Mesenchymal stem cell (in vitro differentiated cells and primary cell): ENCODE measurements at regions not wholly inside any gene's neighbourhood (a gene's known extent, or its start where the extent isn't known, plus 50 kb on each side); places are given as distances from the start of the nearest gene placed in this dataset.

Experiments
- DNase-seq: peaks from one replicate; pipeline ENCODE4 v3.0.0-alpha.2; 2013
- H2AFZ ChIP-seq: one replicate; pipeline ENCODE4 v1.6.1; 2013; ENCODE audit warnings: low read depth, mild to moderate bottlenecking, control low read depth, inconsistent platforms, low read length, moderate library complexity
- H2AK5ac ChIP-seq: 2 replicates; pipeline ENCODE4 v1.6.1; 2013; ENCODE audit warnings: low read length, moderate library complexity, mild to moderate bottlenecking, inconsistent platforms; ENCODE audit not compliant: severe bottlenecking
- H2BK120ac ChIP-seq: one replicate; pipeline ENCODE4 v1.6.1; 2013; ENCODE audit warnings: low read depth, mild to moderate bottlenecking, inconsistent platforms, low read length, moderate library complexity
- H2BK12ac ChIP-seq, 2 experiments: one replicate each; pipeline ENCODE4 v1.6.1; 2013; ENCODE audit warnings: inconsistent platforms in 2 of 2, low read length in 2 of 2, mild to moderate bottlenecking in 2 of 2, moderate library complexity in 2 of 2, control low read depth in 1 of 2
- H2BK15ac ChIP-seq: one replicate; pipeline ENCODE4 v1.6.1; 2013; ENCODE audit warnings: mild to moderate bottlenecking, low read depth, inconsistent platforms; ENCODE audit not compliant: poor library complexity, severe bottlenecking
- H2BK5ac ChIP-seq: 2 replicates; pipeline ENCODE4 v1.6.1; 2013; ENCODE audit warnings: low read depth, mild to moderate bottlenecking, low read length, control low read depth, inconsistent platforms; ENCODE audit not compliant: poor library complexity, severe bottlenecking
- H3K14ac ChIP-seq, 2 experiments: one replicate each; pipeline ENCODE4 v1.6.1; 2013; ENCODE audit warnings: inconsistent platforms in 2 of 2, low read length in 2 of 2, control low read depth in 1 of 2, mild to moderate bottlenecking in 1 of 2, moderate library complexity in 1 of 2
- H3K18ac ChIP-seq, 2 experiments: one replicate each; pipeline ENCODE4 v1.6.1; 2013; ENCODE audit warnings: inconsistent platforms in 2 of 2, low read length in 2 of 2, control low read depth in 1 of 2, low read depth in 1 of 2, mild to moderate bottlenecking in 1 of 2
- H3K23ac ChIP-seq, 2 experiments: one replicate each; pipeline ENCODE4 v1.6.1; 2013; ENCODE audit warnings: inconsistent platforms in 2 of 2, low read length in 2 of 2, mild to moderate bottlenecking in 2 of 2, moderate library complexity in 2 of 2, control low read depth in 1 of 2
- H3K27ac ChIP-seq: 2 replicates; pipeline ENCODE4 v1.5.1; 2013; ENCODE audit warnings: mild to moderate bottlenecking, moderate library complexity, low read length, control low read depth, inconsistent platforms; ENCODE audit not compliant: poor library complexity, severe bottlenecking
- H3K27me3 ChIP-seq, 2 experiments: 2 replicates each; pipeline versions ENCODE4 v1.6.1 to v1.7.0; 2013; ENCODE audit warnings: low read length in 2 of 2, mild to moderate bottlenecking in 2 of 2, moderate library complexity in 2 of 2, control low read depth in 1 of 2, inconsistent platforms in 1 of 2; ENCODE audit not compliant: control insufficient read depth in 1 of 2, insufficient read depth in 1 of 2
- H3K36me3 ChIP-seq, 2 experiments: 2 replicates each; pipeline versions ENCODE4 v1.6.1 to v1.7.0; 2013; ENCODE audit warnings: low read length in 2 of 2, control low read depth in 1 of 2, inconsistent platforms in 1 of 2, low read depth in 1 of 2, mild to moderate bottlenecking in 1 of 2; ENCODE audit not compliant: insufficient read depth in 2 of 2, control insufficient read depth in 1 of 2
- H3K4ac ChIP-seq, 2 experiments: one replicate each; pipeline ENCODE4 v1.6.1; 2013; ENCODE audit warnings: inconsistent platforms in 2 of 2, low read length in 2 of 2, mild to moderate bottlenecking in 2 of 2, moderate library complexity in 2 of 2, control low read depth in 1 of 2, low read depth in 1 of 2
- H3K4me1 ChIP-seq: 2 replicates; pipeline ENCODE4 v1.6.1; 2013; ENCODE audit warnings: low read depth, low read length, control low read depth; ENCODE audit not compliant: control insufficient read depth, insufficient read depth
- H3K4me2 ChIP-seq: 2 replicates; pipeline ENCODE4 v1.6.1; 2013; ENCODE audit warnings: low read length, mild to moderate bottlenecking, inconsistent platforms; ENCODE audit not compliant: poor library complexity, severe bottlenecking
- H3K4me3 ChIP-seq, 2 experiments: 2 replicates each; pipeline versions ENCODE4 v1.5.1 to v1.7.0; 2013; ENCODE audit warnings: low read length in 2 of 2, mild to moderate bottlenecking in 2 of 2, control low read depth in 1 of 2, low read depth in 1 of 2; ENCODE audit not compliant: insufficient read depth in 1 of 2
- H3K79me1 ChIP-seq: replicated peaks from 2 replicates; pipeline ENCODE4 v1.6.1; 2013; ENCODE audit warnings: mild to moderate bottlenecking, control low read depth, low read length, inconsistent platforms; ENCODE audit not compliant: poor library complexity, severe bottlenecking
- H3K9ac ChIP-seq: 2 replicates; pipeline ENCODE4 v1.7.0; 2013; ENCODE audit warnings: mild to moderate bottlenecking, low read length, moderate library complexity
- H3K9me3 ChIP-seq: 2 replicates; pipeline ENCODE4 v1.7.0; 2013; ENCODE audit warnings: mild to moderate bottlenecking, low read length; ENCODE audit not compliant: control insufficient read depth
- H4K8ac ChIP-seq: one replicate; pipeline ENCODE4 v1.6.1; 2013; ENCODE audit warnings: inconsistent platforms, mild to moderate bottlenecking, low read length, moderate library complexity
- H4K91ac ChIP-seq: one replicate; pipeline ENCODE4 v1.6.1; 2013; ENCODE audit warnings: mild to moderate bottlenecking, low read length, inconsistent platforms
- WGBS: methylation state at CpG from one replicate; pipeline ENCODE4 v1.1.7; 2013; ENCODE audit warnings: mixed read lengths; 5-methylcytosine and 5-hydroxymethylcytosine counted together

GRCh38 chr21:41634858-41635257 lies 126.9 kb upstream of the TMPRSS2 start:
- Histone ChIP-seq H3K9ac (no peak overlapping the region), H4K91ac (no peak overlapping the region), H3K27me3 (peaks cover 0 to 3% of the 10 kb centered on the region in 2 experiments), H3K9me3 (peaks cover 8% of the 10 kb centered on the region), H2BK15ac (no peak overlapping the region), H3K23ac (no peak overlapping the region), H2BK120ac (no peak overlapping the region), H2AK5ac (no peak overlapping the region), H4K8ac (no peak overlapping the region), H3K4me2 (no peak overlapping the region), H2AFZ (no peak overlapping the region), H3K27ac (no peak overlapping the region), H3K4me3 (no peak overlapping the region), H3K79me1 (no peaks in the 10 kb centered on the region), H3K18ac (no peak overlapping the region), H2BK5ac (no peak overlapping the region), H3K36me3 (no peaks in the 10 kb centered on the region), H3K4me1 (peaks cover 14% of the 10 kb centered on the region), H3K4ac (no peak overlapping the region), H3K14ac (no peak overlapping the region), H2BK12ac (no peak overlapping the region)
- 64% methylated on average over 9 of the region's 9 CpGs for WGBS
- no peak for DNase-seq

- no peak overlapping the region for H3K4me2 ChIP-seq
- H3K4me1 ChIP-seq: peaks cover 14% of the 10 kb centered on the region
- H3K79me1 ChIP-seq: no peaks in the 10 kb centered on the region
- no peak overlapping the region for H3K9ac ChIP-seq
- H4K91ac ChIP-seq: peak overlapping the region; percentile 22
- no peak overlapping the region for H3K18ac ChIP-seq
- H3K14ac ChIP-seq: no peak overlapping the region
- no peak overlapping the region for H3K4me3 ChIP-seq
- H3K27me3 ChIP-seq: peaks cover 0 to 3% of the 10 kb centered on the region in 2 experiments
- no peak overlapping the region for H2BK15ac ChIP-seq
- H2BK12ac ChIP-seq: no peak overlapping the region
- peaks cover 8% of the 10 kb centered on the region for H3K9me3 ChIP-seq
- H2BK120ac ChIP-seq: no peak overlapping the region
- no peaks in the 10 kb centered on the region for H3K36me3 ChIP-seq
- H4K8ac ChIP-seq: no peak overlapping the region
- no peak overlapping the region for H3K4ac ChIP-seq
- no peak overlapping the region for H3K23ac ChIP-seq
- no peak overlapping the region for H2BK5ac ChIP-seq
- no peak overlapping the region for H3K27ac ChIP-seq
- 74% methylated on average over 4 of the region's 6 CpGs for WGBS
- H2AFZ ChIP-seq: no peak overlapping the region
- no peak for DNase-seq
- no peak overlapping the region for H2AK5ac ChIP-seq
These were observed 126.3 kb upstream of the TMPRSS2 start for GRCh38 chr21:41634211-41634694.

- H3K14ac ChIP-seq: no peak overlapping the region
- DNase-seq: no peak
- H2BK12ac ChIP-seq: no peak overlapping the region
- no peaks in the 10 kb centered on the region for H3K36me3 ChIP-seq
- H3K23ac ChIP-seq: no peak overlapping the region
- H4K8ac ChIP-seq: no peak overlapping the region
- H3K9ac ChIP-seq: no peak overlapping the region
- 87% methylated on average over 4 of the region's 4 CpGs for WGBS
- H3K4me3 ChIP-seq: no peak overlapping the region
- no peak overlapping the region for H2AFZ ChIP-seq
- peak overlapping the region; percentile 22 for H4K91ac ChIP-seq
- H3K18ac ChIP-seq: no peak overlapping the region
- no peak overlapping the region for H3K4me2 ChIP-seq
- no peak overlapping the region for H2BK120ac ChIP-seq
- no peak overlapping the region for H2BK5ac ChIP-seq
- H2BK15ac ChIP-seq: no peak overlapping the region
- no peak overlapping the region for H2AK5ac ChIP-seq
- H3K27ac ChIP-seq: no peak overlapping the region
- H3K4me1 ChIP-seq: peaks cover 14% of the 10 kb centered on the region
- peaks cover 0 to 3% of the 10 kb centered on the region in 2 experiments for H3K27me3 ChIP-seq
- H3K79me1 ChIP-seq: no peaks in the 10 kb centered on the region
- no peak overlapping the region for H3K4ac ChIP-seq
- peaks cover 8% of the 10 kb centered on the region for H3K9me3 ChIP-seq
These were observed 125.7 kb upstream of the TMPRSS2 start for GRCh38 chr21:41633627-41634026.

DNA sequence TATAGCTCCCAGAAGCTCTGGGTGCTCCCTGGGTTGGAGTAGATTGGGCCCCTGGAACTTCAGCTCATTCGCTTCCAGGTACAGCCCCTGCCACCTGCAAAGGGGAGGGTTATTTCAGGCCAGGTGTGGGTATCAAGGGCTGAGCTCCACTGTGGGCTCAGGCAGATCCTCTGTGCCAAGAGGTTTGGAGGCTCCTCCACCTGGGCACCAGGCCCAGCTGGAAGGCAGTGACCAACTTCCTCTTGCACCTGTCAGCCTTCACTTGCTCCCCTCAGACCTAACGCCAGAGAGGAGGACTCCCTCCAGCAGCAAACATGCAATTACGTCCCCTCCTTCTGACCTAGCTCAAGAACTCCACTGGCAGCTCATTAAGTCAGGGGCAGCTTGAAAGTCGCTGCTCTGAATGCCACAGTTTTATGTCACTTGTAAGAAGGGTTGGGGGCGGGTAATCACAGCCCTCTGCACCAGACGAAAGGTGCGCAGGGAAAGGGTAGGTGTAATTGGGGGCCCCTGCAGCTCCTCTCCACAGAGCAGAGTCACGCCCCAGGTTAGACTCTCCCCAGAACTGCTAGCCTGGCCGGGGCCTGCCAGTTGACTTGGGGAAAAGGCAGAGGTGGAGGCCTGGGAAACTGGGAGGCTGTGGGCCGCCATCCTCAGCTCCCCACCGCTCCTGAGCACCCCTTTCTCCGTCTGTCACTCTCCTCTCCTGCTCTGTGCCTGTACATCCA lies 125.0 kb upstream of the TMPRSS2 start:
- Histone ChIP-seq H3K9me3 (peaks cover 2% of the 10 kb centered on the region), H2BK15ac (no peak overlapping the region), H3K4me1 (peaks cover 14% of the 10 kb centered on the region), H3K18ac (no peak overlapping the region), H2BK120ac (no peak overlapping the region), H3K14ac (no peak overlapping the region), H3K4ac (no peak overlapping the region), H3K27ac (no peak overlapping the region), H2BK12ac (no peak overlapping the region), H3K27me3 (peaks cover 0 to 3% of the 10 kb centered on the region in 2 experiments), H2AFZ (no peak overlapping the region), H3K4me3 (no peak overlapping the region), H2BK5ac (no peak overlapping the region), H3K79me1 (no peaks in the 10 kb centered on the region), H3K4me2 (no peak overlapping the region), H3K36me3 (no peaks in the 10 kb centered on the region), H2AK5ac (no peak overlapping the region), H3K9ac (no peak overlapping the region), H3K23ac (peak overlapping the region in 1 of 2 experiments; percentile 60), H4K91ac (no peak overlapping the region), H4K8ac (no peak overlapping the region)
- WGBS: 75% methylated on average over 8 of the region's 12 CpGs
- DNase-seq: no peak
